ENCODE measurements at regions not wholly inside any gene's neighbourhood (a gene's known extent, or its start where the extent isn't known, plus 50 kb on each side); places are given as distances from the start of the nearest gene placed in this dataset.

GRCh38 chr6:15058200-15059061 is 187.4 kb upstream of the JARID2 start:
- H3K23me2 ChIP-seq (ENCODE audit: insufficient read length, low read depth, low read length, poor library complexity, severe bottlenecking) = no peaks in the 10 kb centered on the region
- H2BK120ac ChIP-seq (ENCODE audit: low read depth, low read length, poor library complexity, severe bottlenecking) = no peak overlapping the region
- H2AFZ ChIP-seq (ENCODE audit: low read length) = no peak overlapping the region
- TF ChIP-seq, protein P1, sequence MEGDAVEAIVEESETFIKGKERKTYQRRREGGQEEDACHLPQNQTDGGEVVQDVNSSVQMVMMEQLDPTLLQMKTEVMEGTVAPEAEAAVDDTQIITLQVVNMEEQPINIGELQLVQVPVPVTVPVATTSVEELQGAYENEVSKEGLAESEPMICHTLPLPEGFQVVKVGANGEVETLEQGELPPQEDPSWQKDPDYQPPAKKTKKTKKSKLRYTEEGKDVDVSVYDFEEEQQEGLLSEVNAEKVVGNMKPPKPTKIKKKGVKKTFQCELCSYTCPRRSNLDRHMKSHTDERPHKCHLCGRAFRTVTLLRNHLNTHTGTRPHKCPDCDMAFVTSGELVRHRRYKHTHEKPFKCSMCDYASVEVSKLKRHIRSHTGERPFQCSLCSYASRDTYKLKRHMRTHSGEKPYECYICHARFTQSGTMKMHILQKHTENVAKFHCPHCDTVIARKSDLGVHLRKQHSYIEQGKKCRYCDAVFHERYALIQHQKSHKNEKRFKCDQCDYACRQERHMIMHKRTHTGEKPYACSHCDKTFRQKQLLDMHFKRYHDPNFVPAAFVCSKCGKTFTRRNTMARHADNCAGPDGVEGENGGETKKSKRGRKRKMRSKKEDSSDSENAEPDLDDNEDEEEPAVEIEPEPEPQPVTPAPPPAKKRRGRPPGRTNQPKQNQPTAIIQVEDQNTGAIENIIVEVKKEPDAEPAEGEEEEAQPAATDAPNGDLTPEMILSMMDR (conservative IDR thresholded peaks at IDR 0.05) = peak; percentile 58
- H2BK12ac ChIP-seq (ENCODE audit: insufficient read length, low read depth, low read length) = no peak overlapping the region
- Mint-ChIP-seq H3K9me3 (no peaks in the 10 kb centered on the region), H3K36me3 (ENCODE audit: insufficient read depth in 1 of 3, low read depth in 3 of 3) (no peaks in the 10 kb centered on the region), H3K4me1 (peaks cover 9 to 11% of the 10 kb centered on the region in 2 experiments), H3K4me3 (no peak overlapping the region), H3K27ac (no peak overlapping the region; a peak in 1 of 7 replicates), H3K27me3 (ENCODE audit: low read depth) (no peaks in the 10 kb centered on the region)
- no peak overlapping the region for H2AK5ac ChIP-seq (ENCODE audit: insufficient read length, low read length)
- no peaks in the 10 kb centered on the region for H3K79me2 ChIP-seq (ENCODE audit: insufficient read depth, low read length)
- WGBS (ENCODE audit: extremely low coverage, insufficient read length, low lambda C conversion rate) = no CpG with 5 or more reads among the region's 9 CpGs
- H3K79me1 ChIP-seq (ENCODE audit: insufficient read depth, low read depth, low read length, poor library complexity, severe bottlenecking) = no peaks in the 10 kb centered on the region
- H4K91ac ChIP-seq (ENCODE audit: insufficient read length, low read depth, low read length) = no peak overlapping the region
- H2BK15ac ChIP-seq (ENCODE audit: low read depth, low read length) = no peak overlapping the region
- H3K4me2 ChIP-seq (ENCODE audit: insufficient read depth, insufficient read length, low read length) = no peak overlapping the region
- no peaks in the 10 kb centered on the region for H3K4me1 ChIP-seq (ENCODE audit: insufficient read depth, low read length)
- H3K4ac ChIP-seq (ENCODE audit: low read depth, low read length) = no peak overlapping the region
- no peak overlapping the region for H3K27ac ChIP-seq (ENCODE audit: insufficient read length, low read depth, low read length)
- H3K27me3 ChIP-seq (ENCODE audit: insufficient read depth, low read length) = no peaks in the 10 kb centered on the region
- H2BK20ac ChIP-seq (ENCODE audit: low read depth, low read length, poor library complexity, severe bottlenecking) = no peak overlapping the region
- H3K23ac ChIP-seq (ENCODE audit: insufficient read length, low read depth, low read length) = no peak overlapping the region
- no peak overlapping the region for H4K8ac ChIP-seq (replicated peaks; ENCODE audit: insufficient read length, low read depth, low read length)
- no peak overlapping the region for H3K18ac ChIP-seq (ENCODE audit: insufficient read length, low read depth, low read length)
- no peak overlapping the region for H4K5ac ChIP-seq (ENCODE audit: insufficient read length, low read depth, low read length)
- H4K20me1 ChIP-seq (ENCODE audit: control insufficient read depth, insufficient read depth, insufficient read length) = no peaks in the 10 kb centered on the region
- no peak overlapping the region for H3K14ac ChIP-seq (ENCODE audit: insufficient read depth, low read length)
- H3K9ac ChIP-seq (ENCODE audit: extremely low read depth, insufficient read length, low read length) = no peak overlapping the region
- no peak overlapping the region for H3T11ph ChIP-seq (ENCODE audit: low read length)
- no peaks in the 10 kb centered on the region for H3K9me3 ChIP-seq (ENCODE audit: control insufficient read depth, low read depth, low read length)
- no peak overlapping the region for H3K56ac ChIP-seq (ENCODE audit: insufficient read length, low read depth, low read length)
- DNase-seq = no peak
- H2BK5ac ChIP-seq (ENCODE audit: insufficient read length, low read length) = no peak overlapping the region
